ENCODE measurements at regions not wholly inside any gene's neighbourhood (a gene's known extent, or its start where the extent isn't known, plus 50 kb on each side); places are given as distances from the start of the nearest gene placed in this dataset.
"Not testable (repeated sequence)": the region's sequence is repeated elsewhere in the genome, so short reads cannot be mapped to it uniquely, and the experiment has no call there.

DNA sequence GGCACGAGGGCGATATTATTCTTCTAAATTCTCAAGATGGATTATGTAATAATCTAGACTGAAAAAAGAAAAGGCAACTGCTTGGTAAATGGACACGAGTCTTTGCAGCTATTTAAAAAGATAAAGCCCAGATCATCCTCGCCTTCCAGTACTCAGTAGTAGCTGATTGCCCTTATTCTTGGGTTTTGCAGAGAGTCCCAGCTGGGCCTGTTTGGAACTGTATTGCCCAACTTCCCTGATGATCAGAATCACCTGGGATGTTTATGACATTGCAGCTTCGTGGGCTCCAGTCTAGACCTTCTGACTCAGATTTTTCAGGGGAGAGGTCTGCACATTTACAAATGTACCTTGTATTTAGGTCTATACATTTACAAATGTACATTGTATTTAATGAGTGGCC, 213.5 kb downstream of the RAB11FIP4 start:
- ATAC-seq: no peak
- intact Hi-C loops (cut with DNase I, micrococcal nuclease): no loop called here
- TF ChIP-seq, protein P1, sequence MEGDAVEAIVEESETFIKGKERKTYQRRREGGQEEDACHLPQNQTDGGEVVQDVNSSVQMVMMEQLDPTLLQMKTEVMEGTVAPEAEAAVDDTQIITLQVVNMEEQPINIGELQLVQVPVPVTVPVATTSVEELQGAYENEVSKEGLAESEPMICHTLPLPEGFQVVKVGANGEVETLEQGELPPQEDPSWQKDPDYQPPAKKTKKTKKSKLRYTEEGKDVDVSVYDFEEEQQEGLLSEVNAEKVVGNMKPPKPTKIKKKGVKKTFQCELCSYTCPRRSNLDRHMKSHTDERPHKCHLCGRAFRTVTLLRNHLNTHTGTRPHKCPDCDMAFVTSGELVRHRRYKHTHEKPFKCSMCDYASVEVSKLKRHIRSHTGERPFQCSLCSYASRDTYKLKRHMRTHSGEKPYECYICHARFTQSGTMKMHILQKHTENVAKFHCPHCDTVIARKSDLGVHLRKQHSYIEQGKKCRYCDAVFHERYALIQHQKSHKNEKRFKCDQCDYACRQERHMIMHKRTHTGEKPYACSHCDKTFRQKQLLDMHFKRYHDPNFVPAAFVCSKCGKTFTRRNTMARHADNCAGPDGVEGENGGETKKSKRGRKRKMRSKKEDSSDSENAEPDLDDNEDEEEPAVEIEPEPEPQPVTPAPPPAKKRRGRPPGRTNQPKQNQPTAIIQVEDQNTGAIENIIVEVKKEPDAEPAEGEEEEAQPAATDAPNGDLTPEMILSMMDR (IDR thresholded peaks at IDR 0.05): no peak

DNA sequence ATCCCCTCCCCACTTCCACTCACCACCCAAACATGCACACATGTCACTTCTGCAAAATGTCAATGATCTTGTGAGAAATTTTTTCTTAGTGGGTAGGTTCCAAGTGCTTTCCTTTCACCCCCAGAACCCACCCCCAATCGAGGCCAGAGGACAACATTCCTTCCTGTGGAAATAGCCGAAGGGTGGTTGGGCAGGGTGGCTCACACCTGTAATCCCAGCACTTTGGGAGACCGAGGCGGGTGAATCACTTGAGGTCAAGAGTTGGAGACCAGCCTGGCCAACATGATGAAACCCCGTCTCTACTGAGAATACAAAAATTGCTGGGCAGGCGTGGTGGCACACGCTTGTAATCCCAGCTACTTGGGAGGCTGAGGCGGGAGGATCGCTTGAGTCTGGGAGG, 208.7 kb downstream of the RAB11FIP4 start:
- H3K9me3 ChIP-seq; H3K36me3 ChIP-seq (ENCODE audit: low read depth); H3K4me1 ChIP-seq (ENCODE audit: low read depth); H3K4me3 ChIP-seq; DNase-seq; intact Hi-C loops (cut with DNase I, micrococcal nuclease); ATAC-seq: not testable (repeated sequence)

More for the DNA sequence above, 213.5 kb downstream of the RAB11FIP4 start:
- Histone ChIP-seq H3K9me3 (no peaks in the 10 kb centered on the region), H3K4me3 (no peak overlapping the region), H3K4me1 (ENCODE audit: low read depth) (no peaks in the 10 kb centered on the region), H3K36me3 (ENCODE audit: low read depth) (no peaks in the 10 kb centered on the region)
- no peak for DNase-seq

DNA sequence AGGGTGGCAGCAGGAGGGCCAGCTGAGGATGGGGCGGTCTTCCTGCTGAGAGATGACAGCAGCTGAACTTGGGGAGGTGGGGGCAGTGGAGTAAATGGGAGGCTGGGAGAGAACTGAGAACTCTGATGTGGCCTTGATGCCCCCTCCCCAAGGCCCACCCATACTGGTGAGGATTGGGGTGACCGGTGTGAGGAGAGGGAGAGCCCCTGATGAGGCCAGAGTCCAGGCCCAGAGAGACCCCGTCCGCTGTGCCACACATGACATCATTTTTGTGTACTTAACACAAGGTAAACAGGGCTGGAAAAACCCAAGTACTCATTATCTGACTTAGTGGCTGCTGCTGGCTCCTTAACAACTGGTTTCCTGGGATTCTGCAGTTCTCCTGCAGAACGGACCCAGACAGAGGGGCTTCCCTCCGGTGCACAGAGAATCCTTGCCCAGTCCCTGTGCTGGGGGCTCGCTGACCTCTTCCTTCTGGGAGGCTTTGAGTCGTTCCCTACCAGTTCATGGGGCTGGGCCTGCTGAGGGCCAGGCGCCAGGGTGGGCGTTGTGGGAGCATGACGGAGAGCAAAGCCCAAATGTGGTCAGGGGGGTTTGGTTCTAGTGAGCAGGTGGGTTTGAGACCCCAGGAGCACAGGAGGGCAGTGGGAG, 207.6 kb downstream of the RAB11FIP4 start:
- TF ChIP-seq, protein P1 (IDR thresholded peaks at IDR 0.05): no peak
- H3K4me3 ChIP-seq: no peak overlapping the region
- no peaks in the 10 kb centered on the region for H3K36me3 ChIP-seq (ENCODE audit: low read depth)
- intact Hi-C loops (cut with DNase I, micrococcal nuclease): no loop called here
- no peak for ATAC-seq
- no peaks in the 10 kb centered on the region for H3K9me3 ChIP-seq
- DNase-seq: no peak
- H3K4me1 ChIP-seq (ENCODE audit: low read depth): no peaks in the 10 kb centered on the region

DNA sequence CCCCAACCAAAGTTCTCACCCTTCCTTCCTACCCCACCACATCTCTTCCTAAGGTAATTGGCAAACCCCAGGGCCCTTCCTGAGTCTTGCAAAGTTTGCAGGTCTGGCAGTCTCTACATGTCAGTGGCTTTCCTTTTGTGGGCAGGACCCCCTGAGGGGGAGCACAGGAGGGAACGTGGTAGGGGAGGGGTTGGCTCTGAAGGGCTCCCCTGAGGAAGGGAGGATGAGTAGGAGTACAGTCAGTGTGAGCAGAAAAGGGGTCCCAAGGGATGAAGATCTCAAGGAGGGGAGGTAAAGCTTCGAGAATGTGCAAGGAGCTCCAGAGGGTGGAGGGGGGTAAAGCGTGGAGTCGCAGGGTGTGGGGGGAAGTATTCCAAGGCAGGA, 206.9 kb downstream of the RAB11FIP4 start:
- no peak overlapping the region for H3K4me3 ChIP-seq
- H3K36me3 ChIP-seq (ENCODE audit: low read depth): no peaks in the 10 kb centered on the region
- TF ChIP-seq, protein P1 (IDR thresholded peaks at IDR 0.05): no peak
- H3K9me3 ChIP-seq: no peaks in the 10 kb centered on the region
- no peaks in the 10 kb centered on the region for H3K4me1 ChIP-seq (ENCODE audit: low read depth)
- ATAC-seq: no peak
- intact Hi-C loops (cut with DNase I, micrococcal nuclease): no loop called here
- DNase-seq: no peak

DNA sequence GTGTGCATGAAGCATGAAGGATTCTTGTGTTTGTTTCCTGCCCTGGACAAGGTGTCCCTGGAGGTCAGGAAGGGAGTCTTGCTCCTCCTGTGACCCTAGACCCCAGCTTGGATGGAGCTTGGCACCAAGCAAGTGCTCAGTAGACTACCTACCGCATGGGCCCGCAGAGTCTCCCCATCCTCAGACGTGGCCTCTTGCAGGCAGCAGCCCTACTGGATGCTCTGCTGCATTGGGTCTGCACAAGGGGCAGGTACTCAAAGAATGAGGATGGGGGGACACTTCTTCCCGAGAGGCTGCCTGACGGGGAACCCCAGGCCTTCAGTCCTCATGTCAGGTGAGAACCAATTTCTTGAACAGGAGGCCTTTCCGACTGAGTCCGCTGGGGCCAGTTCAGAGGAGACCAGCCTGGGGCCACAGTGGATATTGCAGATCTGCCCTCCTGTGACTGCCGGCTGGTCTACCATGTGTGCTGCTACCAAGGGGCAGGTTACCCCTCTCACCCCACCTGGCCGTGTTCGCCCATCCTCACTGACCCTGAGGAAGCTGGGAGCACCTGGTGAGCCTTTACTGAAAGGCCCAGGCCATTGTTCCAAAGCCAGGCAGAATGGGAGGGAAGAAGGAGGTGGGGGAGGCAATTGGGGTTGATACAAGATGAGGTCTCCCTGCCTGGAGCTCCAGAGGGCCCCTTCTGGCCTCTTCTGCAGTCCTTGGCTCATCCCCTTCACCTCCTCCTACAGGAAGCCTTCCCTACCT, 206.3 kb downstream of the RAB11FIP4 start:
- Histone ChIP-seq H3K4me3 (no peak overlapping the region), H3K9me3 (no peaks in the 10 kb centered on the region), H3K36me3 (ENCODE audit: low read depth) (no peaks in the 10 kb centered on the region), H3K4me1 (ENCODE audit: low read depth) (no peaks in the 10 kb centered on the region)
- DNase-seq (no peak), ATAC-seq (no peak)
- TF ChIP-seq, protein P1 (IDR thresholded peaks at IDR 0.05): no peak
- intact Hi-C loops (cut with DNase I, micrococcal nuclease): no loop called here

Data from mucosa of descending colon (tissue), 3 donors.